ENCODE measurements at regions not wholly inside any gene's neighbourhood (a gene's known extent, or its start where the extent isn't known, plus 50 kb on each side); places are given as distances from the start of the nearest gene placed in this dataset.

- no TSS peak for BruUV-seq (replicated peaks)
- H3K23ac ChIP-seq (ENCODE audit: low read depth, low read length), result no peak overlapping the region
- H4K8ac ChIP-seq (ENCODE audit: low read depth in 2 of 2, low read length in 2 of 2), result no peak overlapping the region
- no peak overlapping the region for H3K4me2 ChIP-seq (ENCODE audit: low read depth, low read length)
- WGBS, 2 experiments (ENCODE audit: extremely low coverage in 2 of 2, insufficient read length in 1 of 2), result 92% methylated on average over 17 of the region's 38 CpGs; no CpG with 5 or more reads in 1 of the 2 experiments
- no peak overlapping the region for H3K14ac ChIP-seq (replicated peaks; ENCODE audit: low read depth, low read length)
- in situ Hi-C loops (cut with MboI; ENCODE audit: low sequenced_read_pairs) (no loop called here), dilution Hi-C loops (cut with HindIII; ENCODE audit: low sequenced_read_pairs, unreplicated experiment) (no loop called here), intact Hi-C loops (cut with micrococcal nuclease) (no loop called here)
- no peak overlapping the region for H3K9ac ChIP-seq (ENCODE audit: low read depth, low read length)
- no peak overlapping the region for H2AK5ac ChIP-seq (ENCODE audit: low read depth, low read length)
- H3K4me3 ChIP-seq (ENCODE audit: insufficient read depth, low read depth, low read length), result no peak overlapping the region
- no peaks in the 10 kb centered on the region for H3K4me1 ChIP-seq (ENCODE audit: control insufficient read depth, insufficient read depth, low read length)
- no peak overlapping the region for H2BK120ac ChIP-seq (ENCODE audit: low read depth, low read length)
- no peak for DNase-seq
- ChIA-PET POLR2A (ENCODE audit: unreplicated experiment) (no interaction called here), CTCF (no interaction called here)
- H2BK5ac ChIP-seq (ENCODE audit: low read depth, low read length, poor library complexity, severe bottlenecking), result no peak overlapping the region
- H3K27ac ChIP-seq (ENCODE audit: insufficient read depth, low read length), result no peak overlapping the region
- H3K9me3 ChIP-seq (ENCODE audit: control insufficient read depth, insufficient read depth, low read length), result no peaks in the 10 kb centered on the region
- no peaks in the 10 kb centered on the region for H3K27me3 ChIP-seq (ENCODE audit: control insufficient read depth, insufficient read depth, low read length)
- ATAC-seq (ENCODE audit: low read depth), result no peak
- H3K9me1 ChIP-seq (ENCODE audit: insufficient read depth, low read length), result no peaks in the 10 kb centered on the region
- H3K56ac ChIP-seq (ENCODE audit: extremely low read depth, insufficient read depth, low read length), result no peak overlapping the region
- no peak for TF ChIP-seq RCOR1 (IDR thresholded peaks at IDR 0.05; ENCODE audit: insufficient replicate concordance, low read length)
- TF ChIP-seq MXI1 (IDR thresholded peaks at IDR 0.05; ENCODE audit: borderline replicate concordance, low read depth, low read length), result no peak
- TF ChIP-seq MAZ (IDR thresholded peaks at IDR 0.05; ENCODE audit: borderline replicate concordance, low read depth, low read length), result no peak
- TF ChIP-seq NFE2L2 (IDR thresholded peaks at IDR 0.05; ENCODE audit: low read depth, low read length), result no peak
- no peak for TF ChIP-seq MAFK (IDR thresholded peaks at IDR 0.05; ENCODE audit: low read depth, low read length)
- TF ChIP-seq RFX5 (IDR thresholded peaks at IDR 0.05; ENCODE audit: low read depth, low read length), result no peak
- TF ChIP-seq CTCF (conservative IDR thresholded peaks at IDR 0.05; ENCODE audit: low read depth, low read length), result no peak
- TF ChIP-seq CEBPB (IDR thresholded peaks at IDR 0.05; ENCODE audit: low read depth, low read length), result no peak
- H2BK20ac ChIP-seq (ENCODE audit: low read depth, low read length), result no peak overlapping the region
- no peaks in the 10 kb centered on the region for H3K79me1 ChIP-seq (ENCODE audit: low read depth in 1 of 2, low read length in 2 of 2)
- H4K5ac ChIP-seq (ENCODE audit: low read depth, low read length), result no peak overlapping the region
- H4K91ac ChIP-seq (ENCODE audit: insufficient read depth, low read depth, low read length), result no peak overlapping the region
- no peak overlapping the region for H2AK9ac ChIP-seq (replicated peaks; ENCODE audit: low read depth, low read length, poor library complexity)
- H4K20me1 ChIP-seq (ENCODE audit: insufficient read depth, low read length), result no peaks in the 10 kb centered on the region
- no peak overlapping the region for H3K4ac ChIP-seq (ENCODE audit: low read depth, low read length)
- no peak overlapping the region for H3K18ac ChIP-seq (ENCODE audit: low read depth, low read length)
- no peak overlapping the region for H2AFZ ChIP-seq (replicated peaks; ENCODE audit: low read length, poor library complexity)
- no peak overlapping the region for H2BK15ac ChIP-seq (ENCODE audit: low read depth, low read length)
- H3K36me3 ChIP-seq (ENCODE audit: control insufficient read depth, insufficient read depth, low read length), result no peaks in the 10 kb centered on the region
Observed at GRCh38 chr3:148280623-148281242, 417.0 kb upstream of the AGTR1 start.

All from IMR-90 (cell line).